ENCODE measurements at regions not wholly inside any gene's neighbourhood (a gene's known extent, or its start where the extent isn't known, plus 50 kb on each side); places are given as distances from the start of the nearest gene placed in this dataset.

DNA sequence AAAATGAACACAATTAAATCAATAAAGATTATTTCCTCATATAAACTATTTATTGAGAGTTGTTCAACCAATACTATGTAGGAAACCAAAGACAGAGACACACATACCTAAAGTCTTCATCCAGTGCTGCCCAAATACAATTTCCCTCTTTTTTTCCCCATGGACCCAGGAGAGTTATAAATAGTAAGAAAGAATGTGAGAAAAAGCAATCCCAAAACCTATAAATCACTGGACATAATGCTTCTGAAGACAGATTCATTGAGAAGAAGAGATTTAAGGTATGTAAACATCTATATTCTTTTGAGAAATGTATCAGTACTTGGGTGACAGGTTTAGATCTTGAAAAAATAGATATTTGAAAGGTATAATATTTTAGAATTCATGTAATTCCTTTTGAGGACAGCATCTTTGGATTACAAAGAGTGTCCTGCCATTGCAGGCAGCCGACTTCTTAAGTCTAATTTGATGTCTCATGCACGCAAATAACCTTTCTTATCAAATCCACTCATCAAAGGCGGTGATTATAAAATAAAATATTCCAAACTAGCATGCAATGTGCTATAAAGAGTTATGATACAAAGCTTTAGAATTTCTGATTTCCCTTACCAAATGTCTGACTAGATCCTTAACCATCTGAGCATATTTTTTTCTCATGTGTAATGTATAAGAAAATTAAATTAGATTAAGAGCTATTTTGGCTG lies 739.4 kb downstream of the LIG4 start:
- TF ChIP-seq ISL1 (CRISPR knock-in tag; IDR thresholded peaks at IDR 0.05): no peak
- TF ChIP-seq PPARA (CRISPR knock-in tag; IDR thresholded peaks at IDR 0.05; ENCODE audit: borderline replicate concordance): no peak
- TF ChIP-seq, protein P1, sequence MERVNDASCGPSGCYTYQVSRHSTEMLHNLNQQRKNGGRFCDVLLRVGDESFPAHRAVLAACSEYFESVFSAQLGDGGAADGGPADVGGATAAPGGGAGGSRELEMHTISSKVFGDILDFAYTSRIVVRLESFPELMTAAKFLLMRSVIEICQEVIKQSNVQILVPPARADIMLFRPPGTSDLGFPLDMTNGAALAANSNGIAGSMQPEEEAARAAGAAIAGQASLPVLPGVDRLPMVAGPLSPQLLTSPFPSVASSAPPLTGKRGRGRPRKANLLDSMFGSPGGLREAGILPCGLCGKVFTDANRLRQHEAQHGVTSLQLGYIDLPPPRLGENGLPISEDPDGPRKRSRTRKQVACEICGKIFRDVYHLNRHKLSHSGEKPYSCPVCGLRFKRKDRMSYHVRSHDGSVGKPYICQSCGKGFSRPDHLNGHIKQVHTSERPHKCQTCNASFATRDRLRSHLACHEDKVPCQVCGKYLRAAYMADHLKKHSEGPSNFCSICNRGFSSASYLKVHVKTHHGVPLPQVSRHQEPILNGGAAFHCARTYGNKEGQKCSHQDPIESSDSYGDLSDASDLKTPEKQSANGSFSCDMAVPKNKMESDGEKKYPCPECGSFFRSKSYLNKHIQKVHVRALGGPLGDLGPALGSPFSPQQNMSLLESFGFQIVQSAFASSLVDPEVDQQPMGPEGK (CRISPR knock-in tag; IDR thresholded peaks at IDR 0.05; ENCODE audit: borderline replicate concordance): no peak
- no peak for TF ChIP-seq SNAI2 (CRISPR knock-in tag; IDR thresholded peaks at IDR 0.05)
- TF ChIP-seq ZFP3 (CRISPR knock-in tag; IDR thresholded peaks at IDR 0.05): no peak
- TF ChIP-seq ZNF70 (CRISPR knock-in tag; IDR thresholded peaks at IDR 0.05): no peak
- no peak for TF ChIP-seq RARB (CRISPR knock-in tag; IDR thresholded peaks at IDR 0.05)
- no peak for TF ChIP-seq ZNF8 (CRISPR knock-in tag; IDR thresholded peaks at IDR 0.05)
- TF ChIP-seq CSRNP3 (CRISPR knock-in tag; IDR thresholded peaks at IDR 0.05): no peak
- TF ChIP-seq ZNF565 (CRISPR knock-in tag; conservative IDR thresholded peaks at IDR 0.05; ENCODE audit: low read depth): no peak
- no peak for TF ChIP-seq ESRRG (CRISPR knock-in tag; IDR thresholded peaks at IDR 0.05)
- TF ChIP-seq, protein P2, sequence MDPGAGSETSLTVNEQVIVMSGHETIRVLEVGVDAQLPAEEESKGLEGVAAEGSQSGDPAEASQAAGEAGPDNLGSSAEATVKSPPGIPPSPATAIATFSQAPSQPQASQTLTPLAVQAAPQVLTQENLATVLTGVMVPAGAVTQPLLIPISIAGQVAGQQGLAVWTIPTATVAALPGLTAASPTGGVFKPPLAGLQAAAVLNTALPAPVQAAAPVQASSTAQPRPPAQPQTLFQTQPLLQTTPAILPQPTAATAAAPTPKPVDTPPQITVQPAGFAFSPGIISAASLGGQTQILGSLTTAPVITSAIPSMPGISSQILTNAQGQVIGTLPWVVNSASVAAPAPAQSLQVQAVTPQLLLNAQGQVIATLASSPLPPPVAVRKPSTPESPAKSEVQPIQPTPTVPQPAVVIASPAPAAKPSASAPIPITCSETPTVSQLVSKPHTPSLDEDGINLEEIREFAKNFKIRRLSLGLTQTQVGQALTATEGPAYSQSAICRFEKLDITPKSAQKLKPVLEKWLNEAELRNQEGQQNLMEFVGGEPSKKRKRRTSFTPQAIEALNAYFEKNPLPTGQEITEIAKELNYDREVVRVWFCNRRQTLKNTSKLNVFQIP (CRISPR knock-in tag; IDR thresholded peaks at IDR 0.05; ENCODE audit: borderline replicate concordance, low read depth): no peak
- no peak for TF ChIP-seq GLIS3 (CRISPR knock-in tag; IDR thresholded peaks at IDR 0.05)
- no peak for TF ChIP-seq CSDC2 (CRISPR knock-in tag; IDR thresholded peaks at IDR 0.05)
- TF ChIP-seq ZC3H10 (CRISPR knock-in tag; IDR thresholded peaks at IDR 0.05): no peak
- TF ChIP-seq BACH2 (CRISPR knock-in tag; IDR thresholded peaks at IDR 0.05; ENCODE audit: borderline replicate concordance): no peak
- TF ChIP-seq TCF4 (CRISPR knock-in tag; IDR thresholded peaks at IDR 0.05; ENCODE audit: borderline replicate concordance): no peak
- peak; percentile 21; the same call in 2 of the 3 replicates for ATAC-seq

GRCh38 chr13:107473253-107473652 lies 742.1 kb downstream of the LIG4 start:
- no peak for ATAC-seq

DNA sequence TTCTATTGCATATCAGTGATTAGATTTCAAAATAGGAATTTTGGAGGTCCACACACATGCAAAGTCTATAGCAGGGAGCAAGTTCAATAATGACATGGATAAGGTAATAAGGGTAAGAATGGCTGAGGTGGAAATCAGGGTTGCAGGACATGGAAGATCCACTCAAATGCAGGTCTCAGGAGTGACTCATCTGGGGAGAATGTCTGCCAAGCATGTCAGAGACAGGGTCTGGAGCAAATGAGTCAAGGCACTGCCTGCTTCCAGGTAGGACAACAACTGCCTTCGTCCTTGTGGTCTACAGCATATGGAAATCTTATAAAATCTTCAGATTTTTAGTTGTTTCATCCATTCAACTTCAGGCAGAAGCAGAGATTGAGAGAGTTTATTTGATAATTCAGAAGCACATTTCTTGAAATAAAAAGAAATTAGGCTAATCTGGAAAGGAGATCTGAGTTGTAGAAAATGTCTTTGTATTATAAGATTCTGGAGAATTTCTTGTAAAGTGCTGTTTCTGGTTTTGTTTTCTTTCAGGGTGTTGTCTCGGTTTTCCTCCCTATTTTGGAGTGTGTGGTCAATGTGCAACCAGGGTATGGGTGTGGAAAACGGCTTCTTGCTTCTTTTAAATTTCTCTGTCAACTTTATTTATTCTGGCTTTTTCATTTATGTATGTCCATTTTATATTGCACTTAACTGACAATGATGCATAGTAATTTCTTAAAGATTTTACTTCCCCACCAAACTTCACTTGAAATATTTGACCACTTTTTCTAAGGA lies 748.8 kb downstream of the LIG4 start:
- peak; percentile 89 for ATAC-seq
- TF ChIP-seq BACH2 (CRISPR knock-in tag; IDR thresholded peaks at IDR 0.05; ENCODE audit: borderline replicate concordance) (no peak), ZFP3 (CRISPR knock-in tag; IDR thresholded peaks at IDR 0.05) (no peak), ESRRG (CRISPR knock-in tag; IDR thresholded peaks at IDR 0.05) (no peak), OSR1 (CRISPR knock-in tag; IDR thresholded peaks at IDR 0.05) (no peak), CREB5 (CRISPR knock-in tag; IDR thresholded peaks at IDR 0.05; ENCODE audit: low read depth) (no peak), CSDC2 (CRISPR knock-in tag; IDR thresholded peaks at IDR 0.05) (no peak), ZFP30 (CRISPR knock-in tag; IDR thresholded peaks at IDR 0.05) (no peak), ARNTL (CRISPR knock-in tag; IDR thresholded peaks at IDR 0.05; ENCODE audit: borderline replicate concordance, low read depth) (no peak), ISL1 (CRISPR knock-in tag; IDR thresholded peaks at IDR 0.05) (no peak), PPARA (CRISPR knock-in tag; IDR thresholded peaks at IDR 0.05; ENCODE audit: borderline replicate concordance) (no peak), CSRNP3 (CRISPR knock-in tag; IDR thresholded peaks at IDR 0.05) (no peak), ZNF8 (CRISPR knock-in tag; IDR thresholded peaks at IDR 0.05) (no peak), ZC3H10 (CRISPR knock-in tag; IDR thresholded peaks at IDR 0.05) (no peak), RARB (CRISPR knock-in tag; IDR thresholded peaks at IDR 0.05) (no peak), ZNF565 (CRISPR knock-in tag; conservative IDR thresholded peaks at IDR 0.05; ENCODE audit: low read depth) (no peak), SNAI2 (CRISPR knock-in tag; IDR thresholded peaks at IDR 0.05) (no peak)
- TF ChIP-seq, protein P3, sequence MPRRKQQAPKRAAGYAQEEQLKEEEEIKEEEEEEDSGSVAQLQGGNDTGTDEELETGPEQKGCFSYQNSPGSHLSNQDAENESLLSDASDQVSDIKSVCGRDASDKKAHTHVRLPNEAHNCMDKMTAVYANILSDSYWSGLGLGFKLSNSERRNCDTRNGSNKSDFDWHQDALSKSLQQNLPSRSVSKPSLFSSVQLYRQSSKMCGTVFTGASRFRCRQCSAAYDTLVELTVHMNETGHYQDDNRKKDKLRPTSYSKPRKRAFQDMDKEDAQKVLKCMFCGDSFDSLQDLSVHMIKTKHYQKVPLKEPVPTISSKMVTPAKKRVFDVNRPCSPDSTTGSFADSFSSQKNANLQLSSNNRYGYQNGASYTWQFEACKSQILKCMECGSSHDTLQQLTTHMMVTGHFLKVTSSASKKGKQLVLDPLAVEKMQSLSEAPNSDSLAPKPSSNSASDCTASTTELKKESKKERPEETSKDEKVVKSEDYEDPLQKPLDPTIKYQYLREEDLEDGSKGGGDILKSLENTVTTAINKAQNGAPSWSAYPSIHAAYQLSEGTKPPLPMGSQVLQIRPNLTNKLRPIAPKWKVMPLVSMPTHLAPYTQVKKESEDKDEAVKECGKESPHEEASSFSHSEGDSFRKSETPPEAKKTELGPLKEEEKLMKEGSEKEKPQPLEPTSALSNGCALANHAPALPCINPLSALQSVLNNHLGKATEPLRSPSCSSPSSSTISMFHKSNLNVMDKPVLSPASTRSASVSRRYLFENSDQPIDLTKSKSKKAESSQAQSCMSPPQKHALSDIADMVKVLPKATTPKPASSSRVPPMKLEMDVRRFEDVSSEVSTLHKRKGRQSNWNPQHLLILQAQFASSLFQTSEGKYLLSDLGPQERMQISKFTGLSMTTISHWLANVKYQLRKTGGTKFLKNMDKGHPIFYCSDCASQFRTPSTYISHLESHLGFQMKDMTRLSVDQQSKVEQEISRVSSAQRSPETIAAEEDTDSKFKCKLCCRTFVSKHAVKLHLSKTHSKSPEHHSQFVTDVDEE (CRISPR knock-in tag; IDR thresholded peaks at IDR 0.05): no peak
- TF ChIP-seq, protein P1 (CRISPR knock-in tag; IDR thresholded peaks at IDR 0.05; ENCODE audit: borderline replicate concordance): no peak

More at GRCh38 chr13:107473253-107473652, 742.1 kb downstream of the LIG4 start:
- TF ChIP-seq ESRRG (CRISPR knock-in tag; IDR thresholded peaks at IDR 0.05) (no peak), BACH2 (CRISPR knock-in tag; IDR thresholded peaks at IDR 0.05; ENCODE audit: borderline replicate concordance) (no peak)
